Gastrocnemius medialis (tissue), 4 donors: ENCODE measurements at regions not wholly inside any gene's neighbourhood (a gene's known extent, or its start where the extent isn't known, plus 50 kb on each side); places are given as distances from the start of the nearest gene placed in this dataset.

Experiments used
- CTCF ChIP-seq, 5 experiments: fragments of 450-650 bp in 3 of 5; fragments of 200-600 bp in 2 of 5; sonication (generic) in 2 of 5; IDR thresholded peaks in 4 of 5; conservative IDR thresholded peaks in 1 of 5; 1 replicate in 4 of 5; 2 replicates in 1 of 5; pipeline ENCODE4 v1.5.1; 2016 to 2019; ENCODE audit warnings: antibody characterized with exemption in 5 of 5, mild to moderate bottlenecking in 3 of 5, moderate library complexity in 3 of 5
- POLR2A ChIP-seq, 2 donors: fragments of 450-650 bp; IDR thresholded peaks; one replicate each; pipeline ENCODE4 v1.6.1; 2017; ENCODE audit warnings: antibody characterized with exemption in 2 of 2, mild to moderate bottlenecking in 2 of 2, moderate library complexity in 2 of 2

- TF ChIP-seq CTCF (IDR thresholded peaks at IDR 0.05 in 4 of 5, conservative IDR thresholded peaks at IDR 0.05 in 1 of 5) (no peak), POLR2A (IDR thresholded peaks at IDR 0.05) (no peak)
These were observed 294.1 kb upstream of the TNC start for GRCh38 chr9:115411993-115412452.
